GM23338 (cell line): ENCODE measurements at regions not wholly inside any gene's neighbourhood (a gene's known extent, or its start where the extent isn't known, plus 50 kb on each side); places are given as distances from the start of the nearest gene placed in this dataset.

Experiments used
- CREB1 ChIP-seq: fragments of 250-450 bp; sonication (Bioruptor Pico); IDR thresholded peaks from 2 replicates; pipeline ENCODE4 v1.5.0; 2020; ENCODE audit warnings: low read depth, mild to moderate bottlenecking, moderate library complexity
- EZH2 ChIP-seq: fragments of 200-600 bp; sonication (generic); IDR thresholded peaks from one replicate; pipeline ENCODE4 v1.8.0; 2017; ENCODE audit warnings: antibody characterized with exemption, mild to moderate bottlenecking, low read depth; ENCODE audit not compliant: unreplicated experiment
- EZH2phosphoT487 ChIP-seq: fragments of 200-600 bp; sonication (generic); IDR thresholded peaks from one replicate; pipeline ENCODE4 v1.8.1; 2018; ENCODE audit warnings: antibody characterized with exemption; ENCODE audit not compliant: unreplicated experiment
- POLR2AphosphoS5 ChIP-seq: IDR thresholded peaks from 2 replicates; pipeline ENCODE4 v1.6.1; 2016; ENCODE audit warnings: antibody characterized with exemption, low read depth
- STAT1 ChIP-seq: IDR thresholded peaks from one replicate; pipeline ENCODE4 v1.6.1; 2016; ENCODE audit warnings: antibody characterized with exemption; ENCODE audit not compliant: unreplicated experiment
- ZNF114 ChIP-seq: fragments of 250-450 bp; sonication (Bioruptor Pico); IDR thresholded peaks from 2 replicates; pipeline ENCODE4 v1.5.0; 2020; ENCODE audit warnings: mild to moderate bottlenecking, moderate library complexity
- TF ChIP-seq, protein P1 (sequence below), 2 experiments: fragments of 200-600 bp in 1 of 2; sonication (generic) in 1 of 2; conservative IDR thresholded peaks; 2 replicates each; pipeline versions ENCODE4 v1.5.1 to v1.6.1; 2016 to 2017; ENCODE audit warnings: antibody characterized with exemption in 2 of 2, low read depth in 2 of 2, mild to moderate bottlenecking in 2 of 2, moderate library complexity in 1 of 2
- TF ChIP-seq, protein P2 (sequence below): IDR thresholded peaks from 2 replicates; pipeline ENCODE4 v1.6.1; 2016; ENCODE audit warnings: antibody characterized with exemption
- TF ChIP-seq, protein P3 (sequence below): IDR thresholded peaks from one replicate; pipeline ENCODE4 v1.6.1; 2018; ENCODE audit warnings: antibody characterized with exemption; ENCODE audit not compliant: unreplicated experiment

DNA sequence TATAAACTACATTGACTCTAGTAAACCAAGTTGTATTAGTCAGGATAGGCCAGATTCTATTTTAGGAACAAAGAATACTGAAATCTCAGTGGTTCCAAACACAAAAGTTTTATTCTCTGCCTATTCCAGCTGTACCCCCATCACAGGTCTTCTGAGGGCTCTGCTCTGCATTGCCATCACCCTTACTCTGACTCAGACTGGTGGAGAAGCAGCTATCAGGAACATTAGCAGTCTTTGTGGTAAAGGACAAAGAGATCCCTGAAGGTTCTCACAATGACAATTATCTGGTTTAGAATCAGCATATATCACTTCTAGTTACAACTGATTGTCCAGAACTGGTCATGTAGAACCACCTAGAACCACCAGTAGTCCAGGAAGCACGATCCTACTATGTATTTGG lies 251.1 kb downstream of the GLUD2 start:
- TF ChIP-seq, protein P1, sequence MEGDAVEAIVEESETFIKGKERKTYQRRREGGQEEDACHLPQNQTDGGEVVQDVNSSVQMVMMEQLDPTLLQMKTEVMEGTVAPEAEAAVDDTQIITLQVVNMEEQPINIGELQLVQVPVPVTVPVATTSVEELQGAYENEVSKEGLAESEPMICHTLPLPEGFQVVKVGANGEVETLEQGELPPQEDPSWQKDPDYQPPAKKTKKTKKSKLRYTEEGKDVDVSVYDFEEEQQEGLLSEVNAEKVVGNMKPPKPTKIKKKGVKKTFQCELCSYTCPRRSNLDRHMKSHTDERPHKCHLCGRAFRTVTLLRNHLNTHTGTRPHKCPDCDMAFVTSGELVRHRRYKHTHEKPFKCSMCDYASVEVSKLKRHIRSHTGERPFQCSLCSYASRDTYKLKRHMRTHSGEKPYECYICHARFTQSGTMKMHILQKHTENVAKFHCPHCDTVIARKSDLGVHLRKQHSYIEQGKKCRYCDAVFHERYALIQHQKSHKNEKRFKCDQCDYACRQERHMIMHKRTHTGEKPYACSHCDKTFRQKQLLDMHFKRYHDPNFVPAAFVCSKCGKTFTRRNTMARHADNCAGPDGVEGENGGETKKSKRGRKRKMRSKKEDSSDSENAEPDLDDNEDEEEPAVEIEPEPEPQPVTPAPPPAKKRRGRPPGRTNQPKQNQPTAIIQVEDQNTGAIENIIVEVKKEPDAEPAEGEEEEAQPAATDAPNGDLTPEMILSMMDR (conservative IDR thresholded peaks at IDR 0.05; ENCODE audit: low read depth in 2 of 2): no peak
- TF ChIP-seq EZH2 (no peak), POLR2AphosphoS5 (no peak), CREB1 (no peak), ZNF114 (CRISPR knock-in tag) (no peak), EZH2phosphoT487 (no peak), STAT1 (no peak)
- TF ChIP-seq, protein P2, sequence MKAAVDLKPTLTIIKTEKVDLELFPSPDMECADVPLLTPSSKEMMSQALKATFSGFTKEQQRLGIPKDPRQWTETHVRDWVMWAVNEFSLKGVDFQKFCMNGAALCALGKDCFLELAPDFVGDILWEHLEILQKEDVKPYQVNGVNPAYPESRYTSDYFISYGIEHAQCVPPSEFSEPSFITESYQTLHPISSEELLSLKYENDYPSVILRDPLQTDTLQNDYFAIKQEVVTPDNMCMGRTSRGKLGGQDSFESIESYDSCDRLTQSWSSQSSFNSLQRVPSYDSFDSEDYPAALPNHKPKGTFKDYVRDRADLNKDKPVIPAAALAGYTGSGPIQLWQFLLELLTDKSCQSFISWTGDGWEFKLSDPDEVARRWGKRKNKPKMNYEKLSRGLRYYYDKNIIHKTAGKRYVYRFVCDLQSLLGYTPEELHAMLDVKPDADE: no peak
- TF ChIP-seq, protein P3, sequence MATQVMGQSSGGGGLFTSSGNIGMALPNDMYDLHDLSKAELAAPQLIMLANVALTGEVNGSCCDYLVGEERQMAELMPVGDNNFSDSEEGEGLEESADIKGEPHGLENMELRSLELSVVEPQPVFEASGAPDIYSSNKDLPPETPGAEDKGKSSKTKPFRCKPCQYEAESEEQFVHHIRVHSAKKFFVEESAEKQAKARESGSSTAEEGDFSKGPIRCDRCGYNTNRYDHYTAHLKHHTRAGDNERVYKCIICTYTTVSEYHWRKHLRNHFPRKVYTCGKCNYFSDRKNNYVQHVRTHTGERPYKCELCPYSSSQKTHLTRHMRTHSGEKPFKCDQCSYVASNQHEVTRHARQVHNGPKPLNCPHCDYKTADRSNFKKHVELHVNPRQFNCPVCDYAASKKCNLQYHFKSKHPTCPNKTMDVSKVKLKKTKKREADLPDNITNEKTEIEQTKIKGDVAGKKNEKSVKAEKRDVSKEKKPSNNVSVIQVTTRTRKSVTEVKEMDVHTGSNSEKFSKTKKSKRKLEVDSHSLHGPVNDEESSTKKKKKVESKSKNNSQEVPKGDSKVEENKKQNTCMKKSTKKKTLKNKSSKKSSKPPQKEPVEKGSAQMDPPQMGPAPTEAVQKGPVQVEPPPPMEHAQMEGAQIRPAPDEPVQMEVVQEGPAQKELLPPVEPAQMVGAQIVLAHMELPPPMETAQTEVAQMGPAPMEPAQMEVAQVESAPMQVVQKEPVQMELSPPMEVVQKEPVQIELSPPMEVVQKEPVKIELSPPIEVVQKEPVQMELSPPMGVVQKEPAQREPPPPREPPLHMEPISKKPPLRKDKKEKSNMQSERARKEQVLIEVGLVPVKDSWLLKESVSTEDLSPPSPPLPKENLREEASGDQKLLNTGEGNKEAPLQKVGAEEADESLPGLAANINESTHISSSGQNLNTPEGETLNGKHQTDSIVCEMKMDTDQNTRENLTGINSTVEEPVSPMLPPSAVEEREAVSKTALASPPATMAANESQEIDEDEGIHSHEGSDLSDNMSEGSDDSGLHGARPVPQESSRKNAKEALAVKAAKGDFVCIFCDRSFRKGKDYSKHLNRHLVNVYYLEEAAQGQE: no peak
